ENCODE measurements at regions not wholly inside any gene's neighbourhood (a gene's known extent, or its start where the extent isn't known, plus 50 kb on each side); places are given as distances from the start of the nearest gene placed in this dataset.

- TF ChIP-seq POLR2A (IDR thresholded peaks at IDR 0.05) (no peak), CTCF (IDR thresholded peaks at IDR 0.05) (no peak)
Measured at GRCh38 chr10:62637249-62638061, 167.1 kb upstream of the ADO start.

Data from breast epithelium (tissue), 3 donors.